A549 (cell line): ENCODE measurements at regions not wholly inside any gene's neighbourhood (a gene's known extent, or its start where the extent isn't known, plus 50 kb on each side); places are given as distances from the start of the nearest gene placed in this dataset.

ENCODE experiments used
- ATAC-seq, 2 experiments: fragments of 200-7000 bp in 1 of 2; fragments of >200 bp in 1 of 2; cut with Nextera tagmentation in 1 of 2; cut with Tn5 transposase in 1 of 2; 3 replicates each; pipeline versions ENCODE4 v1.8.0 to v1.9.1; 2018 to 2020; ENCODE audit warnings: mild to moderate bottlenecking in 1 of 2, moderate library complexity in 1 of 2
- CTCF ChIA-PET: fragments of 300-600 bp; sonication (Branson Sonifier 250); formaldehyde crosslinking; extraction: SDS; loops from one replicate; lab custom pipeline; 2021; ENCODE audit warnings: antibody characterized with exemption, inconsistent platforms; lab: Yijun Ruan, JAX
- POLR2A ChIA-PET: fragments of 350-600 bp; formaldehyde crosslinking; extraction: SDS; loops from one replicate; lab custom pipeline; 2021; ENCODE audit warnings: antibody characterized with exemption, inconsistent platforms; lab: Yijun Ruan, JAX
- DNase-seq, 2 experiments: peaks; one replicate each; pipeline versions ENCODE4 v3.0.0 to v3.0.0-alpha.2; 2011 to 2016; ENCODE audit warnings: low read depth in 1 of 2, low spot score in 1 of 2
- FAIRE-seq: peaks from 2 replicates; lab custom pipeline; 2011; peaks lifted over from hg19 to GRCh38; lab: Jason Lieb, UNC
- H3K27ac ChIP-seq, 2 experiments: fragments of >200 bp; sonication (Bioruptor Twin); formaldehyde crosslinking; 3 replicates each; pipeline ENCODE4 v1.5.1; 2016 to 2017
- H3K4me1 ChIP-seq: fragments of >200 bp; sonication (Bioruptor Twin); formaldehyde crosslinking; 3 replicates; pipeline ENCODE4 v1.6.1; 2016
- H3K4me2 ChIP-seq: fragments of >200 bp; sonication (Bioruptor Twin); formaldehyde crosslinking; 3 replicates; pipeline ENCODE4 v1.6.1; 2016
- H3K4me3 ChIP-seq: fragments of >200 bp; sonication (Bioruptor Twin); formaldehyde crosslinking; 3 replicates; pipeline ENCODE4 v1.5.1; 2016
- H3K9me3 ChIP-seq: fragments of >200 bp; sonication (Bioruptor Twin); formaldehyde crosslinking; 3 replicates; pipeline ENCODE4 v1.6.1; 2016
- BHLHE40 ChIP-seq: IDR thresholded peaks from 2 replicates; pipeline ENCODE4 v1.6.1; 2012; ENCODE audit warnings: low read depth, low read length, inconsistent platforms
- CEBPB ChIP-seq, 2 experiments: fragments of >200 bp in 1 of 2; sonication (Bioruptor Twin) in 1 of 2; formaldehyde crosslinking in 1 of 2; IDR thresholded peaks; 2 replicates each; pipeline ENCODE4 v1.6.1; 2012 to 2016
- E2F6 ChIP-seq: IDR thresholded peaks from 2 replicates; pipeline ENCODE4 v1.6.1; 2012; ENCODE audit warnings: low read depth, borderline replicate concordance
- EP300 ChIP-seq, 2 experiments: fragments of >200 bp; sonication (Bioruptor Twin); formaldehyde crosslinking; IDR thresholded peaks; 2 replicates in 1 of 2; 3 replicates in 1 of 2; pipeline ENCODE4 v1.6.1; 2016 to 2017
- FOSB ChIP-seq: fragments of 250-450 bp; sonication (Bioruptor Pico); IDR thresholded peaks from 2 replicates; pipeline ENCODE4 v1.5.0; 2020; ENCODE audit warnings: mild to moderate bottlenecking, moderate library complexity
- FOSL2 ChIP-seq, 2 experiments: fragments of 450-650 bp in 1 of 2; fragments of >200 bp in 1 of 2; sonication (Bioruptor Twin) in 1 of 2; formaldehyde crosslinking; IDR thresholded peaks; 2 replicates each; pipeline versions ENCODE4 v1.5.0 to v1.6.1; 2016 to 2020; ENCODE audit warnings: mild to moderate bottlenecking in 1 of 2, moderate library complexity in 1 of 2
- FOXS1 ChIP-seq: fragments of 250-450 bp; sonication (Bioruptor Pico); IDR thresholded peaks from 2 replicates; pipeline ENCODE4 v1.5.0; 2020; ENCODE audit warnings: mild to moderate bottlenecking, moderate library complexity
- GATA3 ChIP-seq: IDR thresholded peaks from 2 replicates; pipeline ENCODE4 v1.6.1; 2012; ENCODE audit warnings: borderline replicate concordance
- HEYL ChIP-seq: fragments of 250-450 bp; sonication (Bioruptor Pico); IDR thresholded peaks from 2 replicates; pipeline ENCODE4 v1.8.0; 2021; ENCODE audit warnings: mild to moderate bottlenecking, moderate library complexity
- HMGXB4 ChIP-seq: fragments of 250-450 bp; sonication (Bioruptor Pico); IDR thresholded peaks from 2 replicates; pipeline ENCODE4 v1.5.0; 2021; ENCODE audit warnings: mild to moderate bottlenecking, moderate library complexity, borderline replicate concordance
- HOXB5 ChIP-seq: fragments of 250-450 bp; sonication (Bioruptor Pico); IDR thresholded peaks from 2 replicates; pipeline ENCODE4 v1.5.0; 2020; ENCODE audit warnings: mild to moderate bottlenecking, moderate library complexity
- KDM1A ChIP-seq: fragments of 200-600 bp; sonication (generic); IDR thresholded peaks from 2 replicates; pipeline ENCODE4 v1.6.1; 2016; ENCODE audit warnings: low read depth, mild to moderate bottlenecking
- PHF8 ChIP-seq: fragments of 200-600 bp; sonication (generic); IDR thresholded peaks from 2 replicates; pipeline ENCODE4 v1.6.1; 2016; ENCODE audit warnings: low read depth, mild to moderate bottlenecking, antibody characterized with exemption, moderate library complexity, borderline replicate concordance
- POLR2A ChIP-seq: IDR thresholded peaks from 2 replicates; pipeline ENCODE4 v1.6.1; 2012; ENCODE audit warnings: mild to moderate bottlenecking, low read length
- POLR2AphosphoS2 ChIP-seq: conservative IDR thresholded peaks from 2 replicates; pipeline ENCODE4 v1.6.1; 2012; ENCODE audit warnings: low read length, improper control_type of control experiment, inconsistent platforms
- RNF2 ChIP-seq: fragments of 200-600 bp; sonication (generic); IDR thresholded peaks from 2 replicates; pipeline ENCODE4 v1.6.1; 2016; ENCODE audit warnings: low read depth, mild to moderate bottlenecking, antibody characterized with exemption, moderate library complexity, borderline replicate concordance
- SMC3 ChIP-seq: fragments of >200 bp; sonication (Bioruptor Twin); formaldehyde crosslinking; IDR thresholded peaks from 3 replicates; pipeline ENCODE4 v1.6.1; 2018; ENCODE audit warnings: inconsistent platforms
- ZC3H11A ChIP-seq: fragments of 450-650 bp; IDR thresholded peaks from 2 replicates; pipeline ENCODE4 v1.6.1; 2014; ENCODE audit warnings: antibody characterized with exemption, mild to moderate bottlenecking
- WGBS: methylation state at CpG from one replicate; pipeline ENCODE4 v1.1.6; 2017; ENCODE audit errors: missing lambda C conversion rate; 5-methylcytosine and 5-hydroxymethylcytosine counted together

- Histone ChIP-seq H3K4me3 (no peak overlapping the region), H3K4me2 (no peak overlapping the region), H3K27ac (no peak overlapping the region), H3K4me1 (no peaks in the 10 kb centered on the region), H3K9me3 (no peaks in the 10 kb centered on the region)
- ChIA-PET CTCF (no interaction called here), POLR2A (no interaction called here)
- WGBS = 0% methylated on average over 2 of the region's 2 CpGs
- TF ChIP-seq RNF2 = no peak
- TF ChIP-seq EP300 (IDR thresholded peaks at IDR 0.05) = no peak
- no peak for TF ChIP-seq GATA3
- no peak for TF ChIP-seq HOXB5
- no peak for TF ChIP-seq HEYL (CRISPR knock-in tag)
- no peak for TF ChIP-seq FOSL2 (IDR thresholded peaks at IDR 0.05)
- no peak for TF ChIP-seq FOSL2 (CRISPR knock-in tag; IDR thresholded peaks at IDR 0.05)
- no peak for TF ChIP-seq CEBPB (IDR thresholded peaks at IDR 0.05)
- no peak for DNase-seq
- no peak for ATAC-seq
- no peak for FAIRE-seq
Measured at GRCh38 chr11:114880442-114880841, 202.1 kb downstream of the NXPE2 start.

GRCh38 chr11:114883472-114883871 lies 205.1 kb downstream of the NXPE2 start:
- Histone ChIP-seq H3K9me3 (no peaks in the 10 kb centered on the region), H3K4me3 (no peak overlapping the region), H3K4me1 (no peaks in the 10 kb centered on the region), H3K4me2 (no peak overlapping the region), H3K27ac (no peak overlapping the region)
- ChIA-PET CTCF (interaction anchor here (0.6 kb wide), 2 partner anchors 307 to 953 kb away, joined by 3 to 4 read pairs; no protein-coding TSS in a partner anchor), POLR2A (no interaction called here)
- ATAC-seq (no peak), FAIRE-seq (no peak), DNase-seq (no peak)
- WGBS = 8% methylated on average over 3 of the region's 3 CpGs
- TF ChIP-seq E2F6 (no peak), HOXB5 (no peak), HMGXB4 (CRISPR knock-in tag) (no peak), KDM1A (no peak)
- TF ChIP-seq, all 56 proteins: peak for 0

- no peak overlapping the region for H3K27ac ChIP-seq
- H3K9me3 ChIP-seq = no peaks in the 10 kb centered on the region
- TF ChIP-seq HMGXB4 (CRISPR knock-in tag) = no peak
- TF ChIP-seq E2F6 = no peak
- TF ChIP-seq POLR2AphosphoS2 = no peak
- TF ChIP-seq PHF8 = no peak
- no peak for TF ChIP-seq POLR2A
- TF ChIP-seq BHLHE40 = no peak
- TF ChIP-seq FOSB (CRISPR knock-in tag) = no peak
- TF ChIP-seq SMC3 = no peak
- no peak for TF ChIP-seq ZC3H11A
- TF ChIP-seq FOXS1 = no peak
- ATAC-seq (no peak), DNase-seq (no peak), FAIRE-seq (no peak)
- H3K4me1 ChIP-seq = no peaks in the 10 kb centered on the region
- WGBS = 2% methylated on average over 4 of the region's 4 CpGs
- ChIA-PET POLR2A (no interaction called here), CTCF (no interaction called here)
- H3K4me2 ChIP-seq = no peak overlapping the region
- no peak overlapping the region for H3K4me3 ChIP-seq
Measured at GRCh38 chr11:114886644-114887265, 208.4 kb downstream of the NXPE2 start.
